ENCODE measurements at regions not wholly inside any gene's neighbourhood (a gene's known extent, or its start where the extent isn't known, plus 50 kb on each side); places are given as distances from the start of the nearest gene placed in this dataset.

DNA sequence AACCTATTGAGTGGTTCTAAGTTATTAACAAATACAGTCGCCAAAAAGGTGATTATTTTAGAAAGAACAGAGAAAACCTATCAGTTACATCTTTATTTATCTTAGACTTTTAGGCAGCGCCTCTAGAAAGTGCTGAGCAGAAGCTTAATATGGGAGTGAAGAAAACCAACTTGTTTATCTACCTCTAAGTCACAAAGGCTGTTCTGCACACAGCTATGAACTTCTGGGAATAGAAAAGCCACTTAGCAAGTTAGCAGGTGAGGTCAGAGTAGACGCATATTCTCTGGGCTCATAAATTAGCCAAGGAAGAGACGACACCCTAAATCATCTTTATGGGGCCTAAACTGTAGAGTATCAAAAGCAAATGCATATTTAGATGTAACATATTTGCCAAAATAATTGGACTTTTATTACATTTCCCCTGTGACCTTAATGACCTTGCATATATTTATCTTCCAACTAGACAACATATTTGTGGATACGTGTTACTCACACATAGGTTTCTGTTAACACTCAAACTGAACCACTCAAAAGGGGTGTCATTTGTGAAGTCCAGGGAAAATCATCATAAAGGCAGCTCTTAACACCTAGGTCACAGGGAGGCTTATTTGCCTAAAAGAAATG is 267.1 kb downstream of the ADGB start:
- Histone ChIP-seq H3K9me3 (no peaks in the 10 kb centered on the region), H3K36me3 (ENCODE audit: low read depth, missing control alignments) (no peaks in the 10 kb centered on the region), H3K27ac (no peak overlapping the region), H3K27me3 (no peaks in the 10 kb centered on the region), H3K4me3 (no peak overlapping the region), H3K4me1 (no peaks in the 10 kb centered on the region)
- WGBS, 2 donors, result 76% methylated on average over 5 of the region's 5 CpGs
- no peak for DNase-seq
- TF ChIP-seq, protein P1, sequence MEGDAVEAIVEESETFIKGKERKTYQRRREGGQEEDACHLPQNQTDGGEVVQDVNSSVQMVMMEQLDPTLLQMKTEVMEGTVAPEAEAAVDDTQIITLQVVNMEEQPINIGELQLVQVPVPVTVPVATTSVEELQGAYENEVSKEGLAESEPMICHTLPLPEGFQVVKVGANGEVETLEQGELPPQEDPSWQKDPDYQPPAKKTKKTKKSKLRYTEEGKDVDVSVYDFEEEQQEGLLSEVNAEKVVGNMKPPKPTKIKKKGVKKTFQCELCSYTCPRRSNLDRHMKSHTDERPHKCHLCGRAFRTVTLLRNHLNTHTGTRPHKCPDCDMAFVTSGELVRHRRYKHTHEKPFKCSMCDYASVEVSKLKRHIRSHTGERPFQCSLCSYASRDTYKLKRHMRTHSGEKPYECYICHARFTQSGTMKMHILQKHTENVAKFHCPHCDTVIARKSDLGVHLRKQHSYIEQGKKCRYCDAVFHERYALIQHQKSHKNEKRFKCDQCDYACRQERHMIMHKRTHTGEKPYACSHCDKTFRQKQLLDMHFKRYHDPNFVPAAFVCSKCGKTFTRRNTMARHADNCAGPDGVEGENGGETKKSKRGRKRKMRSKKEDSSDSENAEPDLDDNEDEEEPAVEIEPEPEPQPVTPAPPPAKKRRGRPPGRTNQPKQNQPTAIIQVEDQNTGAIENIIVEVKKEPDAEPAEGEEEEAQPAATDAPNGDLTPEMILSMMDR (IDR thresholded peaks at IDR 0.05), result no peak
- TF ChIP-seq POLR2A (IDR thresholded peaks at IDR 0.05), result no peak
- intact Hi-C loops (cut with DNase I; ENCODE audit: low total_unique reads), result no loop called here

GRCh38 chr6:146866731-146867414 is 268.1 kb downstream of the ADGB start:
- no peak for TF ChIP-seq POLR2A (IDR thresholded peaks at IDR 0.05)
- TF ChIP-seq, protein P1 (IDR thresholded peaks at IDR 0.05), result no peak
- H3K9me3 ChIP-seq, result no peaks in the 10 kb centered on the region
- no peak overlapping the region for H3K4me3 ChIP-seq
- WGBS, 2 donors, result 70 to 83% methylated on average over 4 of the region's 4 CpGs
- H3K4me1 ChIP-seq, result no peaks in the 10 kb centered on the region
- no peaks in the 10 kb centered on the region for H3K36me3 ChIP-seq (ENCODE audit: low read depth, missing control alignments)
- no peak overlapping the region for H3K27ac ChIP-seq
- intact Hi-C loops (cut with DNase I; ENCODE audit: low total_unique reads), result no loop called here
- no peak for DNase-seq
- H3K27me3 ChIP-seq, result no peaks in the 10 kb centered on the region

- H3K4me3 ChIP-seq, result no peak overlapping the region
- no peaks in the 10 kb centered on the region for H3K9me3 ChIP-seq
- H3K27me3 ChIP-seq, result no peaks in the 10 kb centered on the region
- TF ChIP-seq POLR2A (IDR thresholded peaks at IDR 0.05), result no peak
- TF ChIP-seq, protein P1 (IDR thresholded peaks at IDR 0.05), result no peak
- intact Hi-C loops (cut with DNase I; ENCODE audit: low total_unique reads), result no loop called here
- H3K36me3 ChIP-seq (ENCODE audit: low read depth, missing control alignments), result no peaks in the 10 kb centered on the region
- H3K4me1 ChIP-seq, result no peaks in the 10 kb centered on the region
- DNase-seq, result no peak
- WGBS, 2 donors, result 74 to 81% methylated on average over 4 of the region's 4 CpGs
- no peak overlapping the region for H3K27ac ChIP-seq
These were observed 270.0 kb downstream of the ADGB start for GRCh38 chr6:146868671-146869209.

DNA sequence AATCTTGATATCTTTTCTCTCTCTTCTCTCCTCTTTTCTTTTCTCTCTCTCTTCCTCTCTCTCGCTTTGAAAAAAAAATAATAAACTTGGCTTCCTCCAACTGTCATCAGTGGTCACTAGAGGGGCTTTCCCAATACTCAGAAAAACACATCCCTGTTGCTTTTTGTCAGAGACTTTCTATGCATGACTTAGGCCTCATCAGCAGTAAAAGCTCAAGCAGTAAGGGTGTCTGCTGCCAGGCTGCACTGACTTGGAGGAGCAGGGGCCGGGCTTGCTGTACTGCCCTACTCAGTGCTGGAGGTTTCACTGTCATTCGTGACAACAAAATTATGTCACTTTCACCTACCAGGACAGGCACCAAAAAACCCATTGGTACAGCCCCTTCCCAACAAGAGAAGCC is 272.0 kb downstream of the ADGB start:
- Histone ChIP-seq H3K4me1 (no peaks in the 10 kb centered on the region), H3K27ac (no peak overlapping the region), H3K27me3 (no peaks in the 10 kb centered on the region), H3K9me3 (no peaks in the 10 kb centered on the region), H3K36me3 (ENCODE audit: low read depth, missing control alignments) (no peaks in the 10 kb centered on the region), H3K4me3 (no peak overlapping the region)
- DNase-seq, result no peak
- WGBS, 2 donors, result 84 to 91% methylated on average over 3 of the region's 3 CpGs
- TF ChIP-seq, protein P1 (IDR thresholded peaks at IDR 0.05), result no peak
- TF ChIP-seq POLR2A (IDR thresholded peaks at IDR 0.05), result no peak
- intact Hi-C loops (cut with DNase I; ENCODE audit: low total_unique reads), result no loop called here
